Ishikawa (cell line): ENCODE measurements at regions not wholly inside any gene's neighbourhood (a gene's known extent, or its start where the extent isn't known, plus 50 kb on each side); places are given as distances from the start of the nearest gene placed in this dataset.

Experiments used
- CEBPB ChIP-seq: IDR thresholded peaks from 2 replicates; pipeline ENCODE4 v1.6.1; 2012
- CREB1 ChIP-seq: IDR thresholded peaks from 2 replicates; pipeline ENCODE4 v1.6.1; 2012; ENCODE audit warnings: low read depth
- EGR1 ChIP-seq: IDR thresholded peaks from 2 replicates; pipeline ENCODE4 v1.6.1; 2012
- EP300 ChIP-seq: IDR thresholded peaks from 2 replicates; pipeline ENCODE4 v1.6.1; 2012; ENCODE audit warnings: borderline replicate concordance
- FOXM1 ChIP-seq: IDR thresholded peaks from 2 replicates; pipeline ENCODE4 v1.6.1; 2012; ENCODE audit warnings: low read depth, borderline replicate concordance
- MAX ChIP-seq: IDR thresholded peaks from 2 replicates; pipeline ENCODE4 v1.6.1; 2012
- NFIC ChIP-seq: IDR thresholded peaks from 2 replicates; pipeline ENCODE4 v1.6.1; 2012
- REST ChIP-seq: IDR thresholded peaks from 2 replicates; pipeline ENCODE4 v1.6.1; 2012; ENCODE audit warnings: low read depth, mild to moderate bottlenecking
- TAF1 ChIP-seq: IDR thresholded peaks from 2 replicates; pipeline ENCODE4 v1.6.1; 2012; ENCODE audit warnings: low read depth, mild to moderate bottlenecking
- TCF12 ChIP-seq: IDR thresholded peaks from 2 replicates; pipeline ENCODE4 v1.6.1; 2012; ENCODE audit warnings: low read depth
- USF1 ChIP-seq: IDR thresholded peaks from 2 replicates; pipeline ENCODE4 v1.6.1; 2012
- YY1 ChIP-seq: IDR thresholded peaks from 2 replicates; pipeline ENCODE4 v1.6.1; 2012; ENCODE audit warnings: low read depth
- ZBTB7A ChIP-seq: IDR thresholded peaks from 2 replicates; pipeline ENCODE4 v1.6.1; 2012; ENCODE audit warnings: low read depth

- TF ChIP-seq CEBPB (no peak), REST (no peak), MAX (no peak), EP300 (no peak), CREB1 (no peak), NFIC (no peak), USF1 (no peak), YY1 (no peak), EGR1 (no peak), TCF12 (no peak), FOXM1 (no peak), TAF1 (no peak), ZBTB7A (no peak)
These were observed 227.7 kb upstream of the CDH4 start for GRCh38 chr20:61024390-61024789.
